ENCODE measurements at regions not wholly inside any gene's neighbourhood (a gene's known extent, or its start where the extent isn't known, plus 50 kb on each side); places are given as distances from the start of the nearest gene placed in this dataset.

DNA sequence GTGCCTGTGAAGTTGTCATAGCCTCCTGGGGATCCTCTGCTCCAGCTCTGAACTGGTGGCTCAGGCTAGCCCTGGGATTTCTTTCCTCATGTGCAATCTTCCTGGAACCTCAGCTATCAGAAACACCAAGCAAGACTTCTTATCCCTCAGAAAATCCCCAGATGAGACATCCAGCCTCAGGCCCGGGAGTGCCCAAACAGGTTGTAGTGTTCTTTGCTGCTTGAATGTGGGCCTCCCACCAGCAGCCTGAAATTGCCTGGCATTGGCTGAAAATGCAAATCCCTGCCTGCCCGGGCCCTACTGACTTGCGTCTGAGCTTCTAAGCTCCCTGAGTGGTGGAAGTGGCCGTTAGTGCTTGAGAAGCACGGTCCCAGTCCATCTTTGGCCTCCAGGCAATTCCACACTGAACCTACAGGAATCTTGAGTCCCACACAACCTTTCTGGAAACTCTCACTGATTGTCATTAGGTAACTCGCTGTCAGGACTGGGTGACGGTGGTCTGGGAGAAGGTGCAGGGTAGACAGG lies 146.8 kb downstream of the ZBTB18 start:
- 98% methylated on average over 7 of the region's 7 CpGs for WGBS

DNA sequence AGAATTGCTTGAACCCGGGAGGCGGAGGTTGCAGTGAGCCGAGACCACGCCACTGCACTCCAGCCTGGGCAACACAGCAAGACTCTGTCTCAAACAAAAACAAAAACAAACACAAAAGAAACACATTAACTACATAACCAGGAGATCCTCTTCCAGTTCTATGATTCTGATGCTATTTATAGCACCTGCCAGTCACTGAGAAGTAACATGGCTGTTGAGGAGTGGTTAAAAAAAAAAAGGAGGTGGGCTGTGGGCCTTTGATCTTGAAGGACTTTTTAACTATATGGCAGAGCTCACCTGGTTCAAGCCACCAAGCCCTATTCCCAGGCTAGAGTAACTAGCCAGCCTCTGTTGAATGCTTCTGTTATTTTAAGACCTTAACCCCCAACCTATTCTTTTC lies 148.8 kb downstream of the ZBTB18 start:
- H3K27me3 ChIP-seq (ENCODE audit: control insufficient read depth in 2 of 2, insufficient read depth in 1 of 2, low read length in 1 of 2), result no peaks in the 10 kb centered on the region
- no peaks in the 10 kb centered on the region for H3K36me3 ChIP-seq (ENCODE audit: control insufficient read depth in 2 of 2, insufficient read depth in 2 of 2, low read length in 1 of 2)
- H3K27ac ChIP-seq (ENCODE audit: low read depth in 1 of 2, low read length in 1 of 2), result no peak overlapping the region
- 95% methylated on average over 4 of the region's 4 CpGs for WGBS
- H3K4me3 ChIP-seq (ENCODE audit: low read length in 2 of 2), result no peak overlapping the region
- no peaks in the 10 kb centered on the region for H3K9me3 ChIP-seq (ENCODE audit: control insufficient read depth in 2 of 2, insufficient read depth in 1 of 2, low read length in 1 of 2)
- peak in 7 of 9 donors; percentile 9 to 57 (median 25) for DNase-seq (ENCODE audit: low read depth in 6 of 9, low spot score in 9 of 9)
- H3K4me1 ChIP-seq (ENCODE audit: control insufficient read depth in 2 of 2, insufficient read depth in 2 of 2, low read length in 2 of 2), result peaks cover 7 to 11% of the 10 kb centered on the region in 2 donors

More for the DNA sequence above, 146.8 kb downstream of the ZBTB18 start:
- H3K27ac ChIP-seq (ENCODE audit: low read depth in 1 of 2, low read length in 1 of 2), result no peak overlapping the region
- DNase-seq (ENCODE audit: low read depth in 6 of 9, low spot score in 9 of 9), result no peak
- no peaks in the 10 kb centered on the region for H3K9me3 ChIP-seq (ENCODE audit: control insufficient read depth in 2 of 2, insufficient read depth in 1 of 2, low read length in 1 of 2)
- H3K36me3 ChIP-seq (ENCODE audit: control insufficient read depth in 2 of 2, insufficient read depth in 2 of 2, low read length in 1 of 2), result no peaks in the 10 kb centered on the region
- H3K4me1 ChIP-seq (ENCODE audit: control insufficient read depth in 2 of 2, insufficient read depth in 2 of 2, low read length in 2 of 2), result peaks cover 7 to 11% of the 10 kb centered on the region in 2 donors
- H3K4me3 ChIP-seq (ENCODE audit: low read length in 2 of 2), result no peak overlapping the region
- no peaks in the 10 kb centered on the region for H3K27me3 ChIP-seq (ENCODE audit: control insufficient read depth in 2 of 2, insufficient read depth in 1 of 2, low read length in 1 of 2)

DNA sequence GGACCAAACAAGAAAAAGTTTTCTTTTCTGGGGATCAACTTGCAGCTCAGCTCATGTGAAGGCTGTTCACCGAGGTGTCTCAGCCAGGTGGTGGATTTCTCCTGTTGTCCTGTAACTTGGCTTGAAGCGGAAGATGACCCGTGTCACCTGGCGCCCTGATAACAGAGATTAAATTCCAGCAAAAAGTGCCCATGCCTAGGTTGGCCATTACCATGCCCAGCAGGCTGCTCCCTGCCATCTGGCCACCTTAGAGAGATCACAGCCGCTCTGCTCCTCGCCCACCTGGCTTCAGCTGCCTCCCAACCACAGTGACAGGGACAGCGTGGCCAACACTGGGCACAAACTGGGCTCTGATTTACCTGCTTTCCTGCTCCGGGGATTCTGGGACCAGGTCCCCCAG lies 149.5 kb downstream of the ZBTB18 start:
- no peak overlapping the region for H3K27ac ChIP-seq (ENCODE audit: low read depth in 1 of 2, low read length in 1 of 2)
- no peaks in the 10 kb centered on the region for H3K36me3 ChIP-seq (ENCODE audit: control insufficient read depth in 2 of 2, insufficient read depth in 2 of 2, low read length in 1 of 2)
- no peak overlapping the region for H3K4me3 ChIP-seq (ENCODE audit: low read length in 2 of 2)
- 95% methylated on average over 8 of the region's 8 CpGs for WGBS
- DNase-seq (ENCODE audit: low read depth in 6 of 9, low spot score in 9 of 9), result no peak
- no peaks in the 10 kb centered on the region for H3K9me3 ChIP-seq (ENCODE audit: control insufficient read depth in 2 of 2, insufficient read depth in 1 of 2, low read length in 1 of 2)
- peaks cover 7 to 11% of the 10 kb centered on the region in 2 donors for H3K4me1 ChIP-seq (ENCODE audit: control insufficient read depth in 2 of 2, insufficient read depth in 2 of 2, low read length in 2 of 2)
- no peaks in the 10 kb centered on the region for H3K27me3 ChIP-seq (ENCODE audit: control insufficient read depth in 2 of 2, insufficient read depth in 1 of 2, low read length in 1 of 2)

DNA sequence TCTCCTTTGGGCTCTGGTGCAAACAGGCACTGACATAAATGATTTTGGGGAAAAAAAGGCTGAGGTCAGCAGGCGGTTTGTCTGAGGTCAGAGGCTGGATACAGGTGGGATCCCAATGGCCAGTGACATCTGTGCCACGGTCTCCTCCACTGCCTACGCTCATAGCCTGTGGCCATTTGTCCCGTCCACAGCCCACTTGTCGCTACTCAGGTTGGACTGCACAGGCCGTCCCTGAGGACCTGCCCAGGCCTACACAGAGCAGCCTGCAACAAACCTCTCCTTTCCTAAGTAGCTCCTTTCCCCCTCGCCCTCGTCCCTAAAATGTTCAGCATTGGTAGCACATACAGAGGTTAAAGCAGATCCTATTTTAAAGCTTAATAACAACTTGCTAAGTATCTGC lies 150.7 kb downstream of the ZBTB18 start:
- H3K27ac ChIP-seq (ENCODE audit: low read depth in 1 of 2, low read length in 1 of 2), result no peak overlapping the region
- H3K36me3 ChIP-seq (ENCODE audit: control insufficient read depth in 2 of 2, insufficient read depth in 2 of 2, low read length in 1 of 2), result no peaks in the 10 kb centered on the region
- 96% methylated on average over 8 of the region's 8 CpGs for WGBS

DNA sequence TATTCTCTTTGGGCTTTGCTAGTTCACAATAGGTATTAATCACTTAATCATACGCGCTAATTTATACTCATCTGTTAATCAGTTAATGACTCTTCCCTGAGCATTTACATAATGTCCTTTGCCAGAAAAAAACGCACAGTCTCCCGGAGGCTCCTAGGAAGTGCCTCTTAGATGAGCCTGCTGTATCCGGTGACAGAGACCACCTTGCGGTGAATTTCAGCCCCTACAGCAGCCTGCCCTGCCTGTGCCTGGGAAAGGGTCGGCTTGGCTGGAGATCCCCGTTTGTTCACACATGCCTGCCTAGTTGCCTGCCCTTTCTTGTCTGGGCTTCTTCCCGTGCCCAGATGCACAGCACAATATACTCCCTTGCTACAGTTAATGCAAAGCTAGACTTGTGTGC lies 152.9 kb downstream of the ZBTB18 start:
- no peaks in the 10 kb centered on the region for H3K36me3 ChIP-seq (ENCODE audit: control insufficient read depth in 2 of 2, insufficient read depth in 2 of 2, low read length in 1 of 2)
- no peaks in the 10 kb centered on the region for H3K9me3 ChIP-seq (ENCODE audit: control insufficient read depth in 2 of 2, insufficient read depth in 1 of 2, low read length in 1 of 2)
- no peak overlapping the region for H3K4me3 ChIP-seq (ENCODE audit: low read length in 2 of 2)
- WGBS, result 95% methylated on average over 9 of the region's 9 CpGs
- DNase-seq (ENCODE audit: low read depth in 6 of 9, low spot score in 9 of 9), result no peak
- peaks cover 7 to 11% of the 10 kb centered on the region in 2 donors for H3K4me1 ChIP-seq (ENCODE audit: control insufficient read depth in 2 of 2, insufficient read depth in 2 of 2, low read length in 2 of 2)
- no peak overlapping the region for H3K27ac ChIP-seq (ENCODE audit: low read depth in 1 of 2, low read length in 1 of 2)
- H3K27me3 ChIP-seq (ENCODE audit: control insufficient read depth in 2 of 2, insufficient read depth in 1 of 2, low read length in 1 of 2), result no peaks in the 10 kb centered on the region

More for the DNA sequence above, 150.7 kb downstream of the ZBTB18 start:
- Histone ChIP-seq H3K4me1 (ENCODE audit: control insufficient read depth in 2 of 2, insufficient read depth in 2 of 2, low read length in 2 of 2) (peaks cover 7 to 11% of the 10 kb centered on the region in 2 donors), H3K9me3 (ENCODE audit: control insufficient read depth in 2 of 2, insufficient read depth in 1 of 2, low read length in 1 of 2) (no peaks in the 10 kb centered on the region), H3K27me3 (ENCODE audit: control insufficient read depth in 2 of 2, insufficient read depth in 1 of 2, low read length in 1 of 2) (no peaks in the 10 kb centered on the region), H3K4me3 (ENCODE audit: low read length in 2 of 2) (no peak overlapping the region)
- no peak for DNase-seq (ENCODE audit: low read depth in 6 of 9, low spot score in 9 of 9)

DNA sequence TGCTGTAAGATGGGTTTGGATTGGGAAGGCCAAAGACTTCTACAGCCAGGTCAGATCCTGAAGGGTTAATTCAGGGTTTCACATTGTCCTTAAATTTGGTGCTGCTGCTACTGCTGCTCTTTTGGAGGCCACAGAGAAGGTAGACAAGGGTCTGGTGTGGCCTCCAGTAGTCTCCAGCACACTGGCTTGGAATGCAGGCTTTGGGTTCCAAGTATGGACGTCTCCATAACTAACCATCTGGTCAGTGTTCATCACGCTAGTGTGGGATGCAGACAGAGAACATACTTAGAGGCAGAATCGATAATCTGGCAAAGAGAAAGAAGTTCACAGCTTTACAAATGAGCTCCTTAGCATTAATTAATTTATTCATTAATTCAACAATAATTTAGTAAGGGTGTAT lies 154.1 kb downstream of the ZBTB18 start:
- no peaks in the 10 kb centered on the region for H3K27me3 ChIP-seq (ENCODE audit: control insufficient read depth in 2 of 2, insufficient read depth in 1 of 2, low read length in 1 of 2)
- H3K9me3 ChIP-seq (ENCODE audit: control insufficient read depth in 2 of 2, insufficient read depth in 1 of 2, low read length in 1 of 2), result no peaks in the 10 kb centered on the region
- H3K4me1 ChIP-seq (ENCODE audit: control insufficient read depth in 2 of 2, insufficient read depth in 2 of 2, low read length in 2 of 2), result peaks cover 4% of the 10 kb centered on the region in 2 donors
- 97% methylated on average over 3 of the region's 3 CpGs for WGBS
- DNase-seq (ENCODE audit: low read depth in 6 of 9, low spot score in 9 of 9), result no peak
- H3K4me3 ChIP-seq (ENCODE audit: low read length in 2 of 2), result no peak overlapping the region
- H3K36me3 ChIP-seq (ENCODE audit: control insufficient read depth in 2 of 2, insufficient read depth in 2 of 2, low read length in 1 of 2), result no peaks in the 10 kb centered on the region
- H3K27ac ChIP-seq (ENCODE audit: low read depth in 1 of 2, low read length in 1 of 2), result no peak overlapping the region

DNA sequence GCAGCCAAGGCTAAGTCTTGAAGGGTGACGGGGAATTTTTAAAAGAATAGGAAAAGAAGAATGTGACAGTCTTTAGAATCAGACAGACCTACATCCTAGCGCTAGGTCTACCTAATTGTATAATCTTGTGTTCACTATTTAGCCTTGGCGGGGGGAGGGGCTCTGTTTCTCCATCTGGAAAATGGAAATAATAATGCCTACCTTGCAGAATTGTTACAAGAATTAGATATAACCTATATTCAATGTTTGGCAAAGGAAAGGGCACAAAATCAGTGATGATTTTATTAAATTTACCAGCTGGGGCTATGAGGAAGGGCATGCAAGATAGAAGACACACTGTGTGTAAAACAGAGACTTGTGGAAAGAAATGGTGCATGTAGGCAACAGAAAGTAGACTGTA lies 154.8 kb downstream of the ZBTB18 start:
- Histone ChIP-seq H3K4me3 (ENCODE audit: low read length in 2 of 2) (no peak overlapping the region), H3K36me3 (ENCODE audit: control insufficient read depth in 2 of 2, insufficient read depth in 2 of 2, low read length in 1 of 2) (no peaks in the 10 kb centered on the region), H3K9me3 (ENCODE audit: control insufficient read depth in 2 of 2, insufficient read depth in 1 of 2, low read length in 1 of 2) (no peaks in the 10 kb centered on the region), H3K27ac (ENCODE audit: low read depth in 1 of 2, low read length in 1 of 2) (no peak overlapping the region), H3K27me3 (ENCODE audit: control insufficient read depth in 2 of 2, insufficient read depth in 1 of 2, low read length in 1 of 2) (no peaks in the 10 kb centered on the region), H3K4me1 (ENCODE audit: control insufficient read depth in 2 of 2, insufficient read depth in 2 of 2, low read length in 2 of 2) (no peaks in the 10 kb centered on the region)
- 98% methylated on average over 3 of the region's 3 CpGs for WGBS
- DNase-seq (ENCODE audit: low read depth in 6 of 9, low spot score in 9 of 9), result no peak

DNA sequence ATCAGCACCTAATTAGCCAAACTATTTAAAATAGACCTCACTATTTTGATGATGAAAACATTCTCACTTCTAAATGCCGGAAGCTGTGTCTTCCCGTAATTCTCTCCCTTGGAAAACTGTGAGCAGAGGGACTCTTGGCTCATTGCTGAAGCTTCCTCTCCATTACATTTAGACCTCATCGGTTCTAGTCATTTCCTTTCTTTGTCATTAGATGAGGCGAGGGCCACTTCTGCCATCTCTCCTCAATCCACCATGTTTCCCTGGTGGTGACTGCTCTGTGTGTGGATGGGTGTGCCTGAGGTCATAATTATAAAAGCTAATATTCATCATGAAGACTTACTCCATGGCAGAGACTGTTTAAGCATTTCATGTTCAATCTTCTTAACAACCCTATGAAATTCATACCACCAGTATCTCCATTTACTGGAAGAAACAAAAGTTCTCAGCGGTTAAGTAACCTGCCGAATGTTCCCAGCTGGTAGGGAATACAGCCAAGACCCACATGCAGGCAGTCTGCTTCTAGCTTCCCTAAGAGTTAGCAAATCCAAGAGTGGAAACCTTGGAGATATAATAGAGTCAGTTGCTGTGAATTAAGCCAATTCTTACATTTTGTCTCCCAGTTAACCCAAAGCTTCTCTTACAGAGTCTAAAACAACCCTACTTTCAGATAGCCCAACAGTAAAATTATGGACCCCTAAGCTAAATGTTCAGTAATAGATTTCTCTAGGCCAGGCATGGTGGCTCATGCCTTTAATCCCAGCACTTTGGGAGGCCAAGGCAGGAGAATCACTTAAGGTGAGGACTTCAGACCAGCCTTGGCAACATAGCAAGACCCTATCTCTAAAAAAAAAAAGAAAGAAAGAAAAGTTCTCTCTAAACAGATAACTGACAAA lies 156.2 kb downstream of the ZBTB18 start:
- Histone ChIP-seq H3K4me1 (ENCODE audit: control insufficient read depth in 2 of 2, insufficient read depth in 2 of 2, low read length in 2 of 2) (no peaks in the 10 kb centered on the region), H3K9me3 (ENCODE audit: control insufficient read depth in 2 of 2, insufficient read depth in 1 of 2, low read length in 1 of 2) (no peaks in the 10 kb centered on the region), H3K27me3 (ENCODE audit: control insufficient read depth in 2 of 2, insufficient read depth in 1 of 2, low read length in 1 of 2) (no peaks in the 10 kb centered on the region), H3K36me3 (ENCODE audit: control insufficient read depth in 2 of 2, insufficient read depth in 2 of 2, low read length in 1 of 2) (no peaks in the 10 kb centered on the region), H3K4me3 (ENCODE audit: low read length in 2 of 2) (no peak overlapping the region), H3K27ac (ENCODE audit: low read depth in 1 of 2, low read length in 1 of 2) (no peak overlapping the region)
- no peak for DNase-seq (ENCODE audit: low read depth in 6 of 9, low spot score in 9 of 9)
- WGBS, result 96% methylated on average over 6 of the region's 6 CpGs

DNA sequence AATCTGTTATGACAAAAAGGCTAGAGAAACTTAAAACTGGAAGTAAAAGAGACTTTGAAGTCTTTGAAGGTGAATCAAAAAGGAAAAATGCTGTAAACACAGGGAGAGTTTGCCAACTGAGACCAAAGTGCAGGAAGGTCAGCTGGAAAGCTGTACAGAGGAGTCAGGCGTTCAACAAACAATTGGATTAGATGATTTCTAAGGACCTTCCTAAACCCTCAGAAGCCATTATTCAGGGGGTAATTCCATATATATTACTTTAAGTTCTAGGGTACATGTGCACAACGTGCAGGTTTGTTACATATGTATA lies 156.8 kb downstream of the ZBTB18 start:
- 86% methylated on average over 2 of the region's 2 CpGs for WGBS
- H3K36me3 ChIP-seq (ENCODE audit: control insufficient read depth in 2 of 2, insufficient read depth in 2 of 2, low read length in 1 of 2), result no peaks in the 10 kb centered on the region
- no peaks in the 10 kb centered on the region for H3K27me3 ChIP-seq (ENCODE audit: control insufficient read depth in 2 of 2, insufficient read depth in 1 of 2, low read length in 1 of 2)
- H3K4me1 ChIP-seq (ENCODE audit: control insufficient read depth in 2 of 2, insufficient read depth in 2 of 2, low read length in 2 of 2), result no peaks in the 10 kb centered on the region
- no peak overlapping the region for H3K27ac ChIP-seq (ENCODE audit: low read depth in 1 of 2, low read length in 1 of 2)
- no peak overlapping the region for H3K4me3 ChIP-seq (ENCODE audit: low read length in 2 of 2)
- no peaks in the 10 kb centered on the region for H3K9me3 ChIP-seq (ENCODE audit: control insufficient read depth in 2 of 2, insufficient read depth in 1 of 2, low read length in 1 of 2)
- no peak for DNase-seq (ENCODE audit: low read depth in 6 of 9, low spot score in 9 of 9)
